ENCODE measurements at regions not wholly inside any gene's neighbourhood (a gene's known extent, or its start where the extent isn't known, plus 50 kb on each side); places are given as distances from the start of the nearest gene placed in this dataset.

- TF ChIP-seq CTCF (IDR thresholded peaks at IDR 0.05; ENCODE audit: poor library complexity, severe bottlenecking), result peak; percentile 34
- peak; percentile 79 for TF ChIP-seq EP300 (conservative IDR thresholded peaks at IDR 0.05; ENCODE audit: poor library complexity, severe bottlenecking)
- no peak for TF ChIP-seq EZH2 (IDR thresholded peaks at IDR 0.05; ENCODE audit: borderline replicate concordance, insufficient read depth, low read length, poor library complexity, severe bottlenecking)
- TF ChIP-seq POLR2AphosphoS5 (IDR thresholded peaks at IDR 0.05), result peak; percentile 74
- no peak for TF ChIP-seq REST (IDR thresholded peaks at IDR 0.05; ENCODE audit: borderline replicate concordance)
These were observed 104.2 kb downstream of the P2RY1 start for GRCh38 chr3:152938974-152939636.
